H1 (cell line): ENCODE measurements at regions not wholly inside any gene's neighbourhood (a gene's known extent, or its start where the extent isn't known, plus 50 kb on each side); places are given as distances from the start of the nearest gene placed in this dataset.

Experiments
- BRCA1 ChIP-seq: IDR thresholded peaks from 2 replicates; pipeline ENCODE4 v1.6.1; 2012; ENCODE audit warnings: low read depth, low read length, improper control_type of control experiment
- CTCF ChIP-seq, 3 experiments: IDR thresholded peaks; 1 replicate in 2 of 3; 2 replicates in 1 of 3; pipeline versions ENCODE4 v1.5.1 to v1.6.1; 2011; ENCODE audit warnings: low read length in 3 of 3, mild to moderate bottlenecking in 3 of 3, inconsistent platforms in 2 of 3, low read depth in 1 of 3, moderate library complexity in 1 of 3; ENCODE audit not compliant: insufficient read depth in 1 of 3; ENCODE audit errors: control extremely low read depth in 1 of 3
- JUND ChIP-seq: IDR thresholded peaks from 2 replicates; pipeline ENCODE4 v1.6.1; 2011; ENCODE audit warnings: mild to moderate bottlenecking, improper control_type of control experiment, low read length

GRCh38 chr12:87778065-87778464 is 251.1 kb downstream of the C12orf50 start (continued):
- TF ChIP-seq CTCF (IDR thresholded peaks at IDR 0.05; ENCODE audit: control extremely low read depth in 1 of 3, insufficient read depth in 1 of 3, low read depth in 1 of 3, low read length in 3 of 3) (no peak), BRCA1 (no peak), JUND (no peak)
